Neuronal stem cell (in vitro differentiated cells): ENCODE measurements at regions not wholly inside any gene's neighbourhood (a gene's known extent, or its start where the extent isn't known, plus 50 kb on each side); places are given as distances from the start of the nearest gene placed in this dataset.

Experiments used
- DNase-seq: peaks from one replicate; pipeline ENCODE4 v3.0.0-alpha.2; 2013; ENCODE audit warnings: low spot score
- H2AFZ ChIP-seq: one replicate; pipeline ENCODE4 v1.6.1; 2013; ENCODE audit warnings: mild to moderate bottlenecking, low read length, inconsistent platforms
- H2AK5ac ChIP-seq: 2 replicates; pipeline ENCODE4 v1.6.1; 2013; ENCODE audit warnings: low read depth, mild to moderate bottlenecking, inconsistent platforms, low read length, moderate library complexity, mixed read lengths
- H2BK120ac ChIP-seq: 2 replicates; pipeline ENCODE4 v1.6.1; 2013; ENCODE audit warnings: low read depth, mild to moderate bottlenecking, inconsistent platforms, low read length, moderate library complexity, mixed read lengths
- H2BK12ac ChIP-seq: one replicate; pipeline ENCODE4 v1.6.1; 2013; ENCODE audit warnings: low read length, inconsistent platforms
- H2BK15ac ChIP-seq: 2 replicates; pipeline ENCODE4 v1.6.1; 2013; ENCODE audit warnings: mild to moderate bottlenecking, low read length, inconsistent platforms, mixed read lengths
- H2BK5ac ChIP-seq: one replicate; pipeline ENCODE4 v1.6.1; 2013; ENCODE audit warnings: inconsistent platforms, mild to moderate bottlenecking, low read length, moderate library complexity
- H3K14ac ChIP-seq: one replicate; pipeline ENCODE4 v1.6.1; 2013; ENCODE audit warnings: low read length, inconsistent platforms
- H3K18ac ChIP-seq: 2 replicates; pipeline ENCODE4 v1.6.1; 2013; ENCODE audit warnings: low read length, inconsistent platforms
- H3K23ac ChIP-seq: 2 replicates; pipeline ENCODE4 v1.6.1; 2013; ENCODE audit warnings: low read depth, mild to moderate bottlenecking, mixed read lengths, low read length, inconsistent platforms; ENCODE audit not compliant: poor library complexity
- H3K27ac ChIP-seq: replicated peaks from 3 replicates; pipeline ENCODE4 v1.5.1; 2013; ENCODE audit warnings: low read length, inconsistent platforms
- H3K27me3 ChIP-seq, 3 experiments: 2 replicates each; pipeline ENCODE4 v1.6.1; 2013; ENCODE audit warnings: low read length in 3 of 3, mild to moderate bottlenecking in 2 of 3, inconsistent platforms in 1 of 3, low read depth in 1 of 3, mixed read lengths in 1 of 3, moderate library complexity in 1 of 3; ENCODE audit not compliant: control insufficient read depth in 3 of 3, insufficient read depth in 3 of 3
- H3K36me3 ChIP-seq, 2 donors: replicated peaks in 1 of 2; 2 replicates each; pipeline ENCODE4 v1.6.1; 2013; ENCODE audit warnings: low read length in 2 of 2; ENCODE audit not compliant: control insufficient read depth in 2 of 2, insufficient read depth in 2 of 2
- H3K4ac ChIP-seq: 2 replicates; pipeline ENCODE4 v1.6.1; 2013; ENCODE audit warnings: inconsistent platforms, mild to moderate bottlenecking, low read length, moderate library complexity
- H3K4me1 ChIP-seq, 2 donors: 1 replicate in 1 of 2; 2 replicates in 1 of 2; pipeline ENCODE4 v1.6.1; 2013; ENCODE audit warnings: low read length in 2 of 2, low read depth in 1 of 2; ENCODE audit not compliant: control insufficient read depth in 2 of 2, insufficient read depth in 1 of 2
- H3K4me2 ChIP-seq: one replicate; pipeline ENCODE4 v1.6.1; 2013; ENCODE audit warnings: mild to moderate bottlenecking, low read length, inconsistent platforms; ENCODE audit not compliant: insufficient read depth, poor library complexity, severe bottlenecking
- H3K4me3 ChIP-seq, 2 donors: 2 replicates each; pipeline ENCODE4 v1.5.1; 2013; ENCODE audit warnings: low read length in 2 of 2, mild to moderate bottlenecking in 2 of 2, inconsistent platforms in 1 of 2, moderate library complexity in 1 of 2
- H3K79me1 ChIP-seq: one replicate; pipeline ENCODE4 v1.6.1; 2013; ENCODE audit warnings: low read depth, mild to moderate bottlenecking, inconsistent platforms, low read length, moderate library complexity
- H3K9ac ChIP-seq: one replicate; pipeline ENCODE4 v1.6.1; 2013; ENCODE audit warnings: mild to moderate bottlenecking, low read depth, low read length, inconsistent platforms; ENCODE audit not compliant: poor library complexity
- H3K9me3 ChIP-seq, 2 donors: replicated peaks in 1 of 2; 2 replicates each; pipeline versions ENCODE3 to v1.6.1; 2013; ENCODE audit warnings: low read length in 2 of 2, mild to moderate bottlenecking in 2 of 2, inconsistent platforms in 1 of 2, low read depth in 1 of 2, mixed read lengths in 1 of 2, moderate library complexity in 1 of 2; ENCODE audit not compliant: control insufficient read depth in 2 of 2, insufficient read depth in 1 of 2
- H4K8ac ChIP-seq: one replicate; pipeline ENCODE4 v1.6.1; 2013; ENCODE audit warnings: low read depth, mild to moderate bottlenecking, inconsistent platforms, low read length, moderate library complexity
- H4K91ac ChIP-seq: one replicate; pipeline ENCODE4 v1.6.1; 2013; ENCODE audit warnings: low read length, low read depth, mild to moderate bottlenecking, inconsistent platforms; ENCODE audit not compliant: poor library complexity
- WGBS, 2 donors: extraction: QIAGEN DNeasy Blood & Tissue Kit; methylation state at CpG; one replicate each; pipeline ENCODE4 v1.1.7; 2013; ENCODE audit warnings: missing lambda C conversion rate in 2 of 2, mixed read lengths in 1 of 2; ENCODE audit not compliant: insufficient read length in 2 of 2, insufficient replicate concordance in 1 of 2; ENCODE audit errors: extremely low coverage in 2 of 2; 5-methylcytosine and 5-hydroxymethylcytosine counted together

DNA sequence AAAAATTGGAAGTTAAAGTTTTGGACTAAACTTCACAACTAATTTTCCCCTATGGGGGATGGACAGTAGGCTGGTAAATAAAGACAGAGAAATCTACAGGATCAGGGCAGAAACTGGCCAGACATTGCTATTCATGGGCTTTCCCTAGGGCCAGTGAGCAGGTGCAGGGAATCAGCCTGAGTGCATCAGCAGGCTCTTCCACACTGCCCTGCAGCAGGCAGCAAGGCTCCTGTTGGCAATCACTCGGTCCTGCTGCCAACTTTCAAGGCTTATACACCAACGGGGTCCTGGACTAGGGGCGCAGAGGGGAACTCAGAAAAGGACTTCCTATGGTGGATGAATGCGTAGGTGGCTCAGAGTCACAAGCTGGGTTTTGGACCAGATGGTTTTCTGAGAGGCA is 59.8 kb upstream of the NHSL1 start:
- WGBS, 2 donors = no CpG with 5 or more reads among the region's 4 CpGs
- H3K27ac ChIP-seq = no peak overlapping the region
- no peak overlapping the region for H3K9ac ChIP-seq
- no peak overlapping the region for H3K18ac ChIP-seq
- no peaks in the 10 kb centered on the region for H3K27me3 ChIP-seq
- no peaks in the 10 kb centered on the region for H3K79me1 ChIP-seq
- H3K14ac ChIP-seq = no peak overlapping the region
- H4K8ac ChIP-seq = no peak overlapping the region
- H2BK120ac ChIP-seq = no peak overlapping the region
- no peak overlapping the region for H2BK15ac ChIP-seq
- H4K91ac ChIP-seq = no peak overlapping the region
- H3K4ac ChIP-seq = no peak overlapping the region
- peaks cover 14 to 28% of the 10 kb centered on the region in 2 donors for H3K4me1 ChIP-seq
- peaks cover 0 to 1% of the 10 kb centered on the region in 2 donors for H3K36me3 ChIP-seq
- H3K23ac ChIP-seq = no peak overlapping the region
- no peak overlapping the region for H3K4me3 ChIP-seq
- no peak overlapping the region for H2BK12ac ChIP-seq
- no peak overlapping the region for H2BK5ac ChIP-seq
- peaks cover 0 to 6% of the 10 kb centered on the region in 2 donors for H3K9me3 ChIP-seq
- no peak overlapping the region for H3K4me2 ChIP-seq
- DNase-seq = no peak
- no peak overlapping the region for H2AK5ac ChIP-seq
- no peak overlapping the region for H2AFZ ChIP-seq

DNA sequence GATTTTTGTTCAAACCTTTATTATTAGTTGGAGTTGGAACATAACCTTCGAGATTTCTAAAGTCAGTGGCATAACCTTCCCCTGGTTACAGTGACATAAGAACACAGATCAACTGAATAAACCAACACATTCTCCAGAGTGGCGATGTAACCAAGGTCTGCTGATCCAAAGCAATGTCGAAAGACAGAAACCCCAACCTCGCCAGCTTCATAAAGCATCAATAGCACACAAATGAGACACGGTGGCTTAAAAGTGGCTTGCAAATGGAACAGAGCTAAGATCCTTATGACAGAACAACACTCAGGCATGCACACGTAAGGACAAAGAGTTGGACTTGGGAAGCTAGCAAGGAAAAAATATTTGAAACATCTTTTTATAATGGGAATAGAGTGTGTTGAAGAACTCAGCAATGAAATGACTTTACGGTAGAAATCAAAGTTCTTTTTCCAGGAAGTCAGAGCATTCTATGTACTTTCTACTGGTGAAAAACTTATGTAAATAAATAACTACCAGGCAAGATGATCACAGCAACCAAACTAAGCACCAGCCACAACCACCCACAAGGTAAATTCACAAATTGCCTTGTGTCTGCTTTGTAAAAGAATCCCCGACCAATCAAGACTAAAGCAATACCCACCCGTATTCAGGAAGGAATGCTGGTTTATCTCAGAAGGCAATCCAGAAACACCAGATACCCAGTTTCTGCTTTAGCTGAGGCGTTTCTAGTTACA is 61.0 kb upstream of the NHSL1 start:
- no peak overlapping the region for H2BK120ac ChIP-seq
- no peak overlapping the region for H3K18ac ChIP-seq
- peaks cover 3 to 6% of the 10 kb centered on the region in 2 donors for H3K36me3 ChIP-seq
- H4K8ac ChIP-seq = no peak overlapping the region
- no peak overlapping the region for H2BK12ac ChIP-seq
- no peak overlapping the region for H2AFZ ChIP-seq
- H2AK5ac ChIP-seq = no peak overlapping the region
- H4K91ac ChIP-seq = no peak overlapping the region
- no peaks in the 10 kb centered on the region for H3K79me1 ChIP-seq
- H3K23ac ChIP-seq = no peak overlapping the region
- H3K4me3 ChIP-seq = no peak overlapping the region
- H3K14ac ChIP-seq = no peak overlapping the region
- H3K4me2 ChIP-seq = no peak overlapping the region
- DNase-seq = no peak
- peaks cover 10 to 19% of the 10 kb centered on the region in 2 donors for H3K4me1 ChIP-seq
- H2BK5ac ChIP-seq = no peak overlapping the region
- H3K4ac ChIP-seq = no peak overlapping the region
- H3K9ac ChIP-seq = no peak overlapping the region
- H3K27ac ChIP-seq = no peak overlapping the region
- no peaks in the 10 kb centered on the region for H3K27me3 ChIP-seq
- WGBS, 2 donors = no CpG with 5 or more reads among the region's 10 CpGs
- H2BK15ac ChIP-seq = no peak overlapping the region
- H3K9me3 ChIP-seq = peaks cover 0 to 9% of the 10 kb centered on the region in 2 donors

DNA sequence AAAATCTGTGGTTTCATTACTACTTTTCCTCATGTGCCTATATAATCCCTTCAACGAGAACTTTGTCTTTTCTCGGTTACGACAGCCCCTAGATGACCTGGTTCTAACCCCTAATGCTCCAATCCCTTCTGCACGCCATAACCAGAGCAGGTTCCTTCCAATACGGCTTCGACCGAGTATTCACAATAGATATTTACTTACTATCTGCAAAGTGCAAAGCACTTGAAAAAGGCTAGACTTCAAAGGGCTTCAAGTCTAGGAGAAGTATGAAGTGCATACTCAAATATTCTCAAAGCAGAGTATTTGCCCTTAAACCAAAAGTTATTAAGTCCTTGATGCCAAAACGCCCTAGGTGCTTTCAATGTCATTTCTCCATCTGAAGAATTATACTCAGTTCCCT is 63.4 kb upstream of the NHSL1 start:
- Histone ChIP-seq H3K18ac (no peak overlapping the region), H2BK12ac (no peak overlapping the region), H2AFZ (no peak overlapping the region), H3K9me3 (peaks cover 0 to 9% of the 10 kb centered on the region in 2 donors), H3K9ac (no peak overlapping the region), H2BK120ac (no peak overlapping the region), H3K27me3 (no peaks in the 10 kb centered on the region), H3K36me3 (peaks cover 3 to 9% of the 10 kb centered on the region in 2 donors), H3K4me3 (no peak overlapping the region), H3K14ac (no peak overlapping the region), H2AK5ac (no peak overlapping the region), H4K8ac (no peak overlapping the region), H3K79me1 (no peaks in the 10 kb centered on the region), H3K27ac (no peak overlapping the region), H2BK5ac (no peak overlapping the region), H4K91ac (no peak overlapping the region), H2BK15ac (no peak overlapping the region), H3K4me2 (no peak overlapping the region), H3K4ac (no peak overlapping the region), H3K4me1 (peaks cover 0 to 8% of the 10 kb centered on the region in 2 donors), H3K23ac (no peak overlapping the region)
- DNase-seq = no peak
- WGBS, 2 donors = no CpG with 5 or more reads among the region's 8 CpGs

DNA sequence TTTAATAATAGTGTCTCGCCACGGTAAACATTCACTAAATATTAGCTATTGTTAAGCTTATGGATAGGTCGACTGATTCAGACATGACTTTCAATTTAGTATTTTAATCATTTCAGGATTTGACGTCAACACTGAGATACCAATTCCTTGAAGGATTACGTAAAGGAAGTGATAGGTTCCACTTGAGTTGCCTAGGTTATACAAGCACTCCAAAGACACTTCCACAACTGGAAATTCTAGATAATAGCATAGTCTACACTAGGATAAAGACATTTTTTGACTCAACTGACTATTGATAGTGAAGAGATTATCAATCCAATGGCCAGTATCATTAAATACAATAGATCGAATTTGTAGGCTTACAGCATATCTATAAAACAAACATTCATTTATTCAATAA is 63.9 kb upstream of the NHSL1 start:
- H2AK5ac ChIP-seq = no peak overlapping the region
- no peak for DNase-seq
- H3K36me3 ChIP-seq = peaks cover 3 to 9% of the 10 kb centered on the region in 2 donors
- no peak overlapping the region for H4K8ac ChIP-seq
- H2BK120ac ChIP-seq = no peak overlapping the region
- H3K23ac ChIP-seq = no peak overlapping the region
- no peak overlapping the region for H4K91ac ChIP-seq
- no peak overlapping the region for H3K27ac ChIP-seq
- WGBS, 2 donors = no CpG with 5 or more reads among the region's 6 CpGs
- H3K4me3 ChIP-seq = no peak overlapping the region
- no peak overlapping the region for H3K14ac ChIP-seq
- H3K27me3 ChIP-seq = no peaks in the 10 kb centered on the region
- H2BK12ac ChIP-seq = no peak overlapping the region
- H3K9me3 ChIP-seq = peaks cover 0 to 9% of the 10 kb centered on the region in 2 donors
- H3K18ac ChIP-seq = no peak overlapping the region
- H2BK5ac ChIP-seq = no peak overlapping the region
- H3K4ac ChIP-seq = no peak overlapping the region
- no peak overlapping the region for H2AFZ ChIP-seq
- H3K9ac ChIP-seq = no peak overlapping the region
- no peak overlapping the region for H3K4me2 ChIP-seq
- peaks cover 0 to 8% of the 10 kb centered on the region in 2 donors for H3K4me1 ChIP-seq
- H3K79me1 ChIP-seq = no peaks in the 10 kb centered on the region
- H2BK15ac ChIP-seq = no peak overlapping the region
